ENCODE measurements at regions not wholly inside any gene's neighbourhood (a gene's known extent, or its start where the extent isn't known, plus 50 kb on each side); places are given as distances from the start of the nearest gene placed in this dataset.

- no peak for TF ChIP-seq GATA3 (IDR thresholded peaks at IDR 0.05; ENCODE audit: low read depth, low read length)
- no peak for TF ChIP-seq GATA2 (IDR thresholded peaks at IDR 0.05; ENCODE audit: low read depth, low read length)
Observed at GRCh38 chr5:159533197-159533596, 202.9 kb upstream of the IL12B start.

Data from SH-SY5Y (cell line).